Activated CD4-positive, alpha-beta T cell treated with anti-CD3 and anti-CD28 coated beads, Interleukin-2, amount 10 ng/mL, durations not matched to agents 7 days and 5 days (primary cell): ENCODE measurements at regions not wholly inside any gene's neighbourhood (a gene's known extent, or its start where the extent isn't known, plus 50 kb on each side); places are given as distances from the start of the nearest gene placed in this dataset.

Source experiments
- CTCF ChIA-PET: fragments of 350-600 bp; sonication (Branson Sonifier 250); formaldehyde crosslinking; loops from one replicate; lab custom pipeline; 2021; ENCODE audit warnings: antibody characterized with exemption; lab: Charles Lee
- POLR2A ChIA-PET: fragments of 350-600 bp; sonication (Branson Sonifier 250); formaldehyde crosslinking; loops from one replicate; lab custom pipeline; 2021; ENCODE audit warnings: antibody characterized with exemption; lab: Charles Lee
- DNase-seq: peaks from one replicate; pipeline ENCODE4 v3.0.0-alpha.2; 2020
- H3K27ac Mint-ChIP-seq: one replicate; pipeline ENCODE4 v1.8.0; 2021; ENCODE audit warnings: mild to moderate bottlenecking, moderate library complexity, mixed read lengths
- H3K27me3 Mint-ChIP-seq: one replicate; pipeline ENCODE4 v1.8.0; 2021; ENCODE audit warnings: mixed read lengths
- H3K36me3 Mint-ChIP-seq: one replicate; pipeline ENCODE4 v1.8.0; 2021; ENCODE audit warnings: low read depth, mixed read lengths
- H3K4me1 Mint-ChIP-seq: one replicate; pipeline ENCODE4 v1.8.0; 2021; ENCODE audit warnings: mixed read lengths
- H3K4me3 Mint-ChIP-seq: one replicate; pipeline ENCODE4 v1.8.0; 2021; ENCODE audit warnings: mild to moderate bottlenecking, moderate library complexity, mixed read lengths
- H3K9me3 Mint-ChIP-seq: one replicate; pipeline ENCODE4 v1.8.0; 2021; ENCODE audit warnings: mixed read lengths

DNA sequence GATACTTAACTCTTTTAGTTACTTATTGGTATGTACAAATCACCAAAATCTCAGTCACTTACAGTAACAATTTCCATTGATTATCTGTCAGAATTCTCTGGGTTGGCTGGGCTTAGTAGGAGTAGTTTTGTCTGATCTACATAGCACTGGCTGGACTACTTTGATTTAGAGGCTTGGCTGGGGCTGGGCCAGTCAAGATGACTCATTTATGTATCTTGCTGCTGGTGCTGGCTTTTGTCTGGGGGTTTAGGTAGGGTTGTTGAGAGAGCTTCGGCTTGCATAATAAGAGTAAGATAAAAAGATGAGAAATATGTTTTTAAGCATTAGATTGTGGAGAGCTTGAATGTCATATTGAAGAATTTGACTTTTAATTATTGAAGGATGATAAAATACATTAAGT, 1093.7 kb downstream of the SLC6A15 start:
- H3K27ac Mint-ChIP-seq, result no peak overlapping the region
- H3K9me3 Mint-ChIP-seq, result no peaks in the 10 kb centered on the region
- ChIA-PET POLR2A (no interaction called here), CTCF (no interaction called here)
- H3K36me3 Mint-ChIP-seq, result no peaks in the 10 kb centered on the region
- DNase-seq, result no peak
- H3K4me3 Mint-ChIP-seq, result no peak overlapping the region
- H3K27me3 Mint-ChIP-seq, result no peaks in the 10 kb centered on the region
- no peaks in the 10 kb centered on the region for H3K4me1 Mint-ChIP-seq

DNA sequence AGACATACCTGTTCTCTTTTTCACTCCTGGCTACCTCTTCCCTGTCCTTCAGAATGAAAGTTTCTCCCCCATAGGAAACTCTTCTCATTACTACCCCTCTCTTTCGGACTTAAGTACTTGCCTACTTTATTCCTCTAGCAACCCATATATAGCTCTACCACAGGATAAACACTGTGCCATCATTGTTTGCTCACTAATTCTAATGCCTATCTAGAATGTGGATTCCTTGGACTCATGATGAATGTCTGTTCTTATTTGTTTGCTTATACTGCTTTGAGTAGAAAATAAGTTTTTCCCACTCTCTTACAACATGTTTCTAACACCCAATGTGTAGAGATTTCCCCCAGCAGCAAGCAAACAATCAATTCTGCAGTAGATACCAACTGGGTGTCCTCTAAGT, 1094.9 kb downstream of the SLC6A15 start:
- POLR2A ChIA-PET, result no interaction called here
- H3K4me1 Mint-ChIP-seq, result no peaks in the 10 kb centered on the region
- no peaks in the 10 kb centered on the region for H3K36me3 Mint-ChIP-seq
- H3K27ac Mint-ChIP-seq, result no peak overlapping the region
- no peak for DNase-seq
- CTCF ChIA-PET, result no interaction called here
- H3K4me3 Mint-ChIP-seq, result no peak overlapping the region
- no peaks in the 10 kb centered on the region for H3K27me3 Mint-ChIP-seq
- H3K9me3 Mint-ChIP-seq, result no peaks in the 10 kb centered on the region

DNA sequence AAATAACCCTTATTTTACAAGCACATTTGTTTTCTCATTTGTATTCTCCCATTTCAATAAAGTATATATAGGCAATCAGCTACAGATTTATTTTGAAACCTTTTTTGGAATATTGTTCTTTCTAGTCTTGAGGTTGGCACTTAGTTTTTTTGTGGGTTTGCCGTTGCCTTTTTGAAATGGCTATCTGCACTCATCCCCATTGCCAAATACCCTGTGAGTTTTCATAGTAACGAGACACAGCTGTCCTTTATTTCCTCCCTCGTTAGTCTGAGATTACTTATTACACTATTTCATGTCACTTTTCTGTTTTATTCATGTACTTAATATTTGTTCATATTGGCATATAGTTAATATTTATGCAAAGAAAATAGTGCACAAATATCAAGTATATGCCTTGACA, 1104.0 kb downstream of the SLC6A15 start:
- H3K4me3 Mint-ChIP-seq, result no peak overlapping the region
- CTCF ChIA-PET, result no interaction called here
- no peaks in the 10 kb centered on the region for H3K36me3 Mint-ChIP-seq
- no peak for DNase-seq
- POLR2A ChIA-PET, result no interaction called here
- no peak overlapping the region for H3K27ac Mint-ChIP-seq
- H3K9me3 Mint-ChIP-seq, result no peaks in the 10 kb centered on the region
- no peaks in the 10 kb centered on the region for H3K27me3 Mint-ChIP-seq
- H3K4me1 Mint-ChIP-seq, result no peaks in the 10 kb centered on the region

DNA sequence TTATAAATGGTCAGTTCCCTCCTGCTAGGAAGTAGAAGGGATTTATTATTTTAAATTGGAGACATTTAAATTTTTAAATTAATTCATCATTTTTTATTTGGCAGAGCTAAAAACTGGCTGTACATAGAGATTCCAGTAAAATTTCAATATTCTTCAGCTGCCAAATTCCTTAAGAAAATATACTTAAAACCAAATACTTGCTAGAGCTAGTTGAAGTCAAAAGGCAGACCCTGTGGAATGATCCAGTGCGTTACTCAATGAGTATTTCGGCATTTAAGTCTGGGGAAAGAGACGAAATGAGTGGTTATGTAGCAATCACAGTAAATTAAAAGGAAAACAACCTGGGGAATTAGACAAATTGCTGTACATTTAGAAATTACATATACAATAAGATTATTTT, 1104.7 kb downstream of the SLC6A15 start:
- Mint-ChIP-seq H3K9me3 (no peaks in the 10 kb centered on the region), H3K4me3 (no peak overlapping the region), H3K27me3 (no peaks in the 10 kb centered on the region), H3K27ac (no peak overlapping the region), H3K36me3 (no peaks in the 10 kb centered on the region), H3K4me1 (no peaks in the 10 kb centered on the region)
- POLR2A ChIA-PET, result no interaction called here
- CTCF ChIA-PET, result no interaction called here
- no peak for DNase-seq

DNA sequence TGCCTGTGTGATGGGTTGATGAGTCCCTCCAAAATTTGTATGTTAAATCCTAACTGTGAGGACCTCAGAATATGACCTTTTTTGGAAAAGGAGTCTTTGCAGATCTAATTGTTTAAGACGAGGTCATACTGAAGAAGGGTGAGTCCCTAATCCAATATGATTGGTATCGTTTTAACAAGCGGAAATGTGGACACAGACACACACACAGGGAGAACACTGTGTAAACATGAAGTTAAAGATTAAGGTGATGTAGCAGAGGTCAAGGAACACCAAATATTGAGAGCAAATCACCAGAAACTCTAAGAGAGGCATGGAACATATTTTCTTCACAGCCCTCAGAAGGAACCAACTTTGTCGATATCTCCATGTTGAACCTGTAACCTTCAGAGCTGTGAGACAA, 1106.7 kb downstream of the SLC6A15 start:
- Mint-ChIP-seq H3K27ac (no peak overlapping the region), H3K36me3 (no peaks in the 10 kb centered on the region), H3K4me3 (no peak overlapping the region), H3K4me1 (no peaks in the 10 kb centered on the region), H3K9me3 (no peaks in the 10 kb centered on the region), H3K27me3 (no peaks in the 10 kb centered on the region)
- POLR2A ChIA-PET, result no interaction called here
- CTCF ChIA-PET, result no interaction called here
- DNase-seq, result no peak

DNA sequence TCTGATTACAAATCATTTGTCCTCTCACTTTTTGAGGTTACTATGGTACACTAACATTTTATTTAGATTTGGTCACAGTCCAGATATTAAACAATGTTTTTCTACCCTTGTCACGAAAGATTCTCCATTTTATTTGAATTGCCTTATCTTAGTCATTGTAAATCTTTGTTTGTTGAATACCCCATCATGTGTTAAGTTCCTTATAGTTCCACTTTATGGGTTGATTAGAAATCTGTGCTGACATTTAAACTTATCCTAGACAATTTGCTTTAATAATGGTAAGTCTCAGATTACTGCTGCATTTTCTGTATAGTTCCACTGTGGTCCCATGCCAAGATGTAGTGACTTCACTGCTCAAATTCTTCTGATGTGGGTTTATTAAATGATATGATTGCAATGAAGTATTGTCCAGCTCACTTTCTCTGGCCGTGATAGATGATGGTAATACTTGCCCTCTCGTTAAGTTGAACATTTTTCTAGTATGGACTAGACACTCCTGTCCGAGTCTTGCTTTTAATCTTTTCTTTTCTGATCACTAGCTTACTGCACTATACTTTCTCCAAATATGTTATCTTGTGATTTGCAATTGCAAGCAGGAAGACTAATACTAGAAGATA, 1107.3 kb downstream of the SLC6A15 start:
- POLR2A ChIA-PET, result no interaction called here
- H3K27ac Mint-ChIP-seq, result no peak overlapping the region
- no peak for DNase-seq
- no peaks in the 10 kb centered on the region for H3K4me1 Mint-ChIP-seq
- H3K4me3 Mint-ChIP-seq, result no peak overlapping the region
- CTCF ChIA-PET, result no interaction called here
- H3K36me3 Mint-ChIP-seq, result no peaks in the 10 kb centered on the region
- no peaks in the 10 kb centered on the region for H3K9me3 Mint-ChIP-seq
- no peaks in the 10 kb centered on the region for H3K27me3 Mint-ChIP-seq

DNA sequence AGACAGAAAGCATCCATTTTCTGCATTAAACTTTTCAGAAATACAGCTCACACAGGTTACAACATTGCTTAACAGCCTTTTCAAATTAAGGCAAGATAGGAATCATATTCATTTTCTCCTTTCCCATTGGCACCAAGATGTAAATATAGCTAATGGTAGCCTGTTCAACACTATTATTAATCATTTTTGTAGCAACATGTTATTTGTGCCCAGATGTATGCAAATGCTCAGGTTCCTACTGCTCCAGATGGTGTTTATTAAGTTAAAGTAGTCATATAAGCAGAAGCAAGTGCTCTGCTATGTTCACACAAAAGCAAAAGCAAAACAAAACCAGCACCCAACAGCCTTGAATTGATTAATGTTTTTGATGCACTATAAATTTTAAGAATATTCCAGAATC, 1110.6 kb downstream of the SLC6A15 start:
- DNase-seq, result no peak

DNA sequence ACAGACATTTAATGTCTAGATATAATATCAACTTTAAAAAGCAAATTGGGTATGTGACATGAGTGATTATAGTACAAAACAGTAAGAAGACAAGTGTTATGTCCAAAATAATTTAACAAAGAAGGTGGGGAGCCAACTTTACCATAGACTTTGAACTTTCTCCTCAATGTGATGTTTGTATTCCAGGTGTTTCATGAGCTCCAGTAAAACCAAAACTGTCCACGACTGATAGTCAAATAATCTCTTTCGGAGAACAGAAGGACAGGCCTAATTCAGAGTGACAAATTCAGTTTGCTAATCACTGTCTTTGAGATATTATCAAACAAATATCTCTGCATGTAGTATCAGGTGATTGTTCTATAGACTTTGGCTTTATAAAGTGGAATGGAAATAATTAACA, 1112.6 kb downstream of the SLC6A15 start:
- no peak for DNase-seq
- no peaks in the 10 kb centered on the region for H3K4me1 Mint-ChIP-seq
- H3K4me3 Mint-ChIP-seq, result no peak overlapping the region
- no peaks in the 10 kb centered on the region for H3K27me3 Mint-ChIP-seq
- H3K9me3 Mint-ChIP-seq, result no peaks in the 10 kb centered on the region
- ChIA-PET POLR2A (no interaction called here), CTCF (no interaction called here)
- H3K36me3 Mint-ChIP-seq, result no peaks in the 10 kb centered on the region
- no peak overlapping the region for H3K27ac Mint-ChIP-seq

More for the DNA sequence above, 1110.6 kb downstream of the SLC6A15 start:
- Mint-ChIP-seq H3K4me1 (no peaks in the 10 kb centered on the region), H3K4me3 (no peak overlapping the region), H3K27ac (no peak overlapping the region), H3K36me3 (no peaks in the 10 kb centered on the region), H3K9me3 (no peaks in the 10 kb centered on the region), H3K27me3 (no peaks in the 10 kb centered on the region)
- ChIA-PET CTCF (no interaction called here), POLR2A (no interaction called here)

DNA sequence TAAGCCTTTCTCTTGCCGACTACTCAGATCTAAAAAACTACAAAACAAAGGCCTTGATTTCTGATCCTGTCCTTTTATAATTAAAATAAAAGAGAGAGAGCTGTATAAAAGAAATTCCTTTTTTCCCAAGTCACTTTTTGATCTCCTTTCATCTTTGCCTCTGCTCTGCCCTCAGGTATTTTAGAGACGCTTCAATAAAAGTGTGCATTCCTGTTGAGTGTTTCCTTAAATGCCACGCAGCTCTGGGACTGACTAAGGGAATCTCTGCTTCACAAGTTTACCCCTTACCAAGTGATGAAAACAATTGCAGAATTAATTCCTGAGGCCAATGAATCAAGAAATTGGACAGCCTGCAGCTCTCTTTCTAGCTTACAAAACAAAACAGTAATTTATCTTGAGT, 1109.8 kb downstream of the TMTC2 start:
- no peak overlapping the region for H3K27ac Mint-ChIP-seq
- no peaks in the 10 kb centered on the region for H3K27me3 Mint-ChIP-seq
- H3K4me3 Mint-ChIP-seq, result no peak overlapping the region
- ChIA-PET POLR2A (no interaction called here), CTCF (no interaction called here)
- no peaks in the 10 kb centered on the region for H3K4me1 Mint-ChIP-seq
- no peaks in the 10 kb centered on the region for H3K36me3 Mint-ChIP-seq
- DNase-seq, result no peak
- no peaks in the 10 kb centered on the region for H3K9me3 Mint-ChIP-seq

DNA sequence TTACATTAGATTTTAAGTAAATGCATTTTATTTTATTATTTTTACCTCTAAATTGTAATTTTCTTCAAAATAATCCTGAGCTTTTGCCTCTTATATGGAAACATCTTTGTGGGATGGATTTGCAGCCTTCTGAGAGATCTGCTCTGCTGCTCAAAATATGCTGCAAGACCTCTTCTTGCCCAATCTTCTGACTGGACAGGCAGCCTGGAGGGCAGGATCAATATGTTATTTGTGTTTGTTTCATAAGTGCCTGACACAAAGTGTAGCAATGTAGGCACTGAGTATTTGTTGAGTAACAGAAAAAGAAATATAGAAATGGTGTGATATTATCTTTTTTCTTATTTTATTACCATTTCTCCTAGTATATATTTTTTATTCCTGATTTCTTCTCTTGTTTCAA, 1106.9 kb downstream of the TMTC2 start:
- ChIA-PET CTCF (no interaction called here), POLR2A (no interaction called here)
- no peak for DNase-seq
- Mint-ChIP-seq H3K4me1 (no peaks in the 10 kb centered on the region), H3K27ac (no peak overlapping the region), H3K27me3 (no peaks in the 10 kb centered on the region), H3K9me3 (no peaks in the 10 kb centered on the region), H3K4me3 (no peak overlapping the region), H3K36me3 (no peaks in the 10 kb centered on the region)

DNA sequence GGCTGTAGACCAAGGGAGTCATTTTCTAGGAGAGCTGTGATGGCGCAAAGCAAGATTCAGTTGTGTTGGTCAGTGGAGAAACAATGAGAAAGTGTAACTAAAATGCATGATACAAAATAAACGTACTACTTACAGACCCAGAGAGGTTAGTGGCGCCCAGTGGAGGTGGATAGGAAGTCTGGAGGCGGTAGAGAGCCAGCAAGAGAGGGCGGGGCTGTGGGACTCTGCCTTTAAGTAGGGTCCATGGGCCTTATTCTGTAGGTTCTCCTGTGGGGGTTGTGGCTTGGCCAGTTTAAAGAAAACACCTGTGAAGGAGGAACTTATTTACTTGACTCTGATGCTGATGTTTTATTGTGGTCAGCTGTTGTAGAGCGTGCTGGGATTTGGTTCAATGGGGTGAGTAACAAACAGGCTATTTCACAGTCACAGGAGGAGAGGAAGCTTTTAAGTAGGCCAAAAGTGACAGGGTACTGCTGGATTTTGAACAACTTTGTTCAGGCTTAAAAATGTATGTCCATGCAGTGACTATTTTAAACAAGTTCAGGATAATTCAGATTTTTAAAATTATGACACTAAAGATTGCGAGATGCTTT, 1097.7 kb downstream of the TMTC2 start:
- POLR2A ChIA-PET, result no interaction called here
- Mint-ChIP-seq H3K27ac (no peak overlapping the region), H3K36me3 (no peaks in the 10 kb centered on the region), H3K4me1 (no peaks in the 10 kb centered on the region), H3K9me3 (no peaks in the 10 kb centered on the region), H3K27me3 (no peaks in the 10 kb centered on the region), H3K4me3 (no peak overlapping the region)
- no peak for DNase-seq
- CTCF ChIA-PET, result no interaction called here

DNA sequence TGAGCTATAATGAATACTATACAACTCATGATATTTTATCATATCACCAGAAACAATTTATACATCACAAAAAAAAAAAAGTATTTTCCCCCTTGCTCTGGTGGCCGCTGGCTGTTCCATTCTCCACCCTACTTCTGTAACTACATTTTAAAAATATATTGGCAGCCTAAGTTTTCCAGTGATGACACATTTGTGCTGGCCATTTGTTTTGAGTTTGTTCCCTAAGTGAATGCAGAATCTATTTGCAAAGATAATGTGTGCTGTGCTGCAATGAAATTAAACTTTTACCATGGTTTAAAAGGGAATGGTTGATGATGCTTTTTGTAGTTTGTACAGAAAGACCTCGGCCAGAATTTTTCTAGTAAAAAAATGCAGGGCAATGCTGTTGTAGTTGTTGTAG, 1092.8 kb downstream of the TMTC2 start:
- Mint-ChIP-seq H3K9me3 (peaks cover 3% of the 10 kb centered on the region), H3K4me3 (no peak overlapping the region), H3K36me3 (no peaks in the 10 kb centered on the region), H3K27ac (no peak overlapping the region), H3K4me1 (no peaks in the 10 kb centered on the region), H3K27me3 (no peaks in the 10 kb centered on the region)
- ChIA-PET POLR2A (no interaction called here), CTCF (no interaction called here)
- no peak for DNase-seq

DNA sequence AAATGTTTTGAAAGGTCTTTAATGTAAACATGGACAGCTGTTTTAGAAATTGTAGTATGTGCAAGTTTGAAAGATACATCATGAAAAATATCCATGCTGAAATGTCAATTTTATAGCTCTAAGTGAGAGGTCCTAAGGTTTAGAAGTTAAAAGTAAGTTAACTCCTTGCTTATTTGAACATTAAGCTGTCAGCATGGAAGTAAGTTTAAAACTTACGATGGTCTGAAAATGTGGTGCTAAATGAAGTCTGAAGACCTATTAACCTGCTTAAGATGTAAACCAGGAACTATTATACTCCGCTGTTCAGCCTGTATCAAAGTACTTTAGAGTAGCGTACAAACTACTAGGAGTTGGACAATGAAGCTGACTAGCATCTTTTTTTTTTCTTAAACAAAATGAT, 1082.4 kb downstream of the TMTC2 start:
- H3K9me3 Mint-ChIP-seq, result peaks cover 10% of the 10 kb centered on the region
- no peak for DNase-seq
- H3K27me3 Mint-ChIP-seq, result no peaks in the 10 kb centered on the region
- no peak overlapping the region for H3K4me3 Mint-ChIP-seq
- POLR2A ChIA-PET, result no interaction called here
- H3K27ac Mint-ChIP-seq, result no peak overlapping the region
- H3K36me3 Mint-ChIP-seq, result no peaks in the 10 kb centered on the region
- CTCF ChIA-PET, result no interaction called here
- no peaks in the 10 kb centered on the region for H3K4me1 Mint-ChIP-seq

DNA sequence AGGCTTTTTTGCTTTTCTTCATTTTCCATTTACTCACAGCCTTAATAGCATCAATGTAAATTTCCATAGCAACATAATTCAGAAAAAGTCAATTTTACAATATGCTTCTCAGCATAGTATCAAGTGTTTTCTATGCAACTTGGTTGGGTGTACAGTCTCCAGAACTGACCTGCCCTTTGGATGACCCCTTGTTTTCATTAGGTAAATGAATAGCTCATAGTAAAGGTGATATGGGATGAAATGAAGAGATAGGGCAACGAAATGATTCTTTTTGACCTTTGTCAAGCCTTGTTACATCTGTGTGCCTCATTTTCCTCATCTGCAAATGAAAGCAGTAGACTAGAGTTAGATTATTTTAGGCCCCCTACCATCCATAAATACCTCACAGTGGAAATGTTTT, 1081.0 kb downstream of the TMTC2 start:
- Mint-ChIP-seq H3K27ac (no peak overlapping the region), H3K9me3 (peaks cover 9% of the 10 kb centered on the region), H3K4me3 (no peak overlapping the region)

More for the DNA sequence above, 1081.0 kb downstream of the TMTC2 start:
- Mint-ChIP-seq H3K4me1 (no peaks in the 10 kb centered on the region), H3K36me3 (no peaks in the 10 kb centered on the region), H3K27me3 (no peaks in the 10 kb centered on the region)
- ChIA-PET POLR2A (no interaction called here), CTCF (no interaction called here)
- DNase-seq, result no peak
